GM19468 (cell line): ENCODE measurements at regions not wholly inside any gene's neighbourhood (a gene's known extent, or its start where the extent isn't known, plus 50 kb on each side); places are given as distances from the start of the nearest gene placed in this dataset.
"Not testable (repeated sequence)": the region's sequence is repeated elsewhere in the genome, so short reads cannot be mapped to it uniquely, and the experiment has no call there.

Source experiments
- ATAC-seq: cut with Tn5 transposase; IDR thresholded peaks from one replicate; pipeline ENCODE4 v1.9.1; 2021; ENCODE audit warnings: mild to moderate bottlenecking, moderate library complexity, moderate number of reproducible peaks; ENCODE audit not compliant: unreplicated experiment; ENCODE audit errors: extremely low read depth

GRCh38 chr3:177676947-177677587 lies 479.8 kb upstream of the TBL1XR1 start:
- no peak for ATAC-seq

GRCh38 chr3:177679568-177680471 lies 482.5 kb upstream of the TBL1XR1 start:
- ATAC-seq = no peak

GRCh38 chr3:177680472-177680821 lies 483.2 kb upstream of the TBL1XR1 start:
- ATAC-seq = no peak

GRCh38 chr3:177681156-177681555 lies 483.9 kb upstream of the TBL1XR1 start:
- ATAC-seq = no peak

- no peak for ATAC-seq
Observed at GRCh38 chr3:177681852-177682251, 484.6 kb upstream of the TBL1XR1 start.

GRCh38 chr3:177683586-177683985 lies 486.3 kb upstream of the TBL1XR1 start:
- no peak for ATAC-seq

GRCh38 chr3:177686671-177687070 lies 489.4 kb upstream of the TBL1XR1 start:
- no peak for ATAC-seq

- no peak for ATAC-seq
Observed at GRCh38 chr3:177687291-177687690, 490.0 kb upstream of the TBL1XR1 start.

- no peak for ATAC-seq
Observed at GRCh38 chr3:177688152-177688551, 490.9 kb upstream of the TBL1XR1 start.

- no peak for ATAC-seq
Observed at GRCh38 chr3:177689077-177689476, 491.8 kb upstream of the TBL1XR1 start.

- ATAC-seq = no peak
Observed at GRCh38 chr3:177689869-177690268, 492.6 kb upstream of the TBL1XR1 start.

- ATAC-seq = no peak
Observed at GRCh38 chr3:177690306-177690705, 493.0 kb upstream of the TBL1XR1 start.

GRCh38 chr3:177692304-177692975 lies 495.2 kb upstream of the TBL1XR1 start:
- ATAC-seq = no peak

- ATAC-seq = no peak
Observed at GRCh38 chr3:177693616-177694264, 496.5 kb upstream of the TBL1XR1 start.

GRCh38 chr3:177694316-177694715 lies 497.0 kb upstream of the TBL1XR1 start:
- ATAC-seq = no peak

- ATAC-seq = no peak
Observed at GRCh38 chr3:177694951-177695350, 497.7 kb upstream of the TBL1XR1 start.

- no peak for ATAC-seq
Observed at GRCh38 chr3:177700117-177700516, 502.8 kb upstream of the TBL1XR1 start.

- ATAC-seq = no peak
Observed at GRCh38 chr3:177703788-177704187, 506.5 kb upstream of the TBL1XR1 start.

GRCh38 chr3:177705976-177706823 lies 508.9 kb upstream of the TBL1XR1 start:
- ATAC-seq = no peak

GRCh38 chr3:177709470-177709869 lies 512.2 kb upstream of the TBL1XR1 start:
- not testable (repeated sequence) for ATAC-seq
